ENCODE measurements at regions not wholly inside any gene's neighbourhood (a gene's known extent, or its start where the extent isn't known, plus 50 kb on each side); places are given as distances from the start of the nearest gene placed in this dataset.

GRCh38 chr4:165580351-165580905 is 201.6 kb downstream of the CPE start:
- Histone ChIP-seq H3K4me3 (ENCODE audit: low read length) (no peak overlapping the region), H3K9me2 (replicated peaks; ENCODE audit: control insufficient read depth, low read length) (no peaks in the 10 kb centered on the region), H3K27me3 (ENCODE audit: control insufficient read depth, low read length) (no peaks in the 10 kb centered on the region), H3F3A (ENCODE audit: control insufficient read depth, insufficient read depth) (no peaks in the 10 kb centered on the region), H4K20me1 (ENCODE audit: control insufficient read depth, insufficient read depth, low read depth, low read length) (no peaks in the 10 kb centered on the region), H3K79me2 (ENCODE audit: control insufficient read depth, low read length) (no peaks in the 10 kb centered on the region), H3K4me1 (ENCODE audit: control insufficient read depth, low read length) (no peaks in the 10 kb centered on the region), H3K36me3 (ENCODE audit: control insufficient read depth, low read length) (no peaks in the 10 kb centered on the region), H3K4me2 (ENCODE audit: low read length) (no peak overlapping the region), H3K9me3 (ENCODE audit: control insufficient read depth, insufficient read depth, low read length) (no peaks in the 10 kb centered on the region), H3K27ac (ENCODE audit: low read depth, low read length) (no peak overlapping the region)
- TF ChIP-seq EZH2phosphoT487 (IDR thresholded peaks at IDR 0.05; ENCODE audit: borderline replicate concordance, low read length) (no peak), CTCF (IDR thresholded peaks at IDR 0.05; ENCODE audit: low read depth, low read length, poor library complexity, severe bottlenecking) (no peak)

- Histone ChIP-seq H3K4me3 (ENCODE audit: low read length) (no peak overlapping the region), H3K4me2 (ENCODE audit: low read length) (no peak overlapping the region), H3K27ac (ENCODE audit: low read depth, low read length) (no peak overlapping the region), H3K9me2 (replicated peaks; ENCODE audit: control insufficient read depth, low read length) (no peaks in the 10 kb centered on the region), H4K20me1 (ENCODE audit: control insufficient read depth, insufficient read depth, low read depth, low read length) (no peaks in the 10 kb centered on the region), H3K4me1 (ENCODE audit: control insufficient read depth, low read length) (no peaks in the 10 kb centered on the region), H3K27me3 (ENCODE audit: control insufficient read depth, low read length) (no peaks in the 10 kb centered on the region), H3K36me3 (ENCODE audit: control insufficient read depth, low read length) (no peaks in the 10 kb centered on the region), H3F3A (ENCODE audit: control insufficient read depth, insufficient read depth) (no peaks in the 10 kb centered on the region), H3K79me2 (ENCODE audit: control insufficient read depth, low read length) (no peaks in the 10 kb centered on the region), H3K9me3 (ENCODE audit: control insufficient read depth, insufficient read depth, low read length) (no peaks in the 10 kb centered on the region)
- TF ChIP-seq CTCF (IDR thresholded peaks at IDR 0.05; ENCODE audit: low read depth, low read length, poor library complexity, severe bottlenecking) (no peak), EZH2phosphoT487 (IDR thresholded peaks at IDR 0.05; ENCODE audit: borderline replicate concordance, low read length) (no peak)
These were observed 204.5 kb downstream of the CPE start for GRCh38 chr4:165583341-165583740.

GRCh38 chr4:165584916-165585315 is 206.1 kb downstream of the CPE start:
- Histone ChIP-seq H3K4me2 (ENCODE audit: low read length) (no peak overlapping the region), H3K4me1 (ENCODE audit: control insufficient read depth, low read length) (no peaks in the 10 kb centered on the region), H4K20me1 (ENCODE audit: control insufficient read depth, insufficient read depth, low read depth, low read length) (no peaks in the 10 kb centered on the region), H3K9me2 (replicated peaks; ENCODE audit: control insufficient read depth, low read length) (no peaks in the 10 kb centered on the region), H3K9me3 (ENCODE audit: control insufficient read depth, insufficient read depth, low read length) (no peaks in the 10 kb centered on the region), H3F3A (ENCODE audit: control insufficient read depth, insufficient read depth) (no peaks in the 10 kb centered on the region), H3K79me2 (ENCODE audit: control insufficient read depth, low read length) (no peaks in the 10 kb centered on the region), H3K27me3 (ENCODE audit: control insufficient read depth, low read length) (no peaks in the 10 kb centered on the region), H3K36me3 (ENCODE audit: control insufficient read depth, low read length) (no peaks in the 10 kb centered on the region), H3K27ac (ENCODE audit: low read depth, low read length) (no peak overlapping the region), H3K4me3 (ENCODE audit: low read length) (no peak overlapping the region)
- no peak for TF ChIP-seq EZH2phosphoT487 (IDR thresholded peaks at IDR 0.05; ENCODE audit: borderline replicate concordance, low read length)
- no peak for TF ChIP-seq CTCF (IDR thresholded peaks at IDR 0.05; ENCODE audit: low read depth, low read length, poor library complexity, severe bottlenecking)

Measured in DOHH2 (cell line).